Fibroblast of villous mesenchyme (primary cell): ENCODE measurements at regions not wholly inside any gene's neighbourhood (a gene's known extent, or its start where the extent isn't known, plus 50 kb on each side); places are given as distances from the start of the nearest gene placed in this dataset.
"Not testable (repeated sequence)": the region's sequence is repeated elsewhere in the genome, so short reads cannot be mapped to it uniquely, and the experiment has no call there.

Source experiments
- DNase-seq: peaks from one replicate; pipeline ENCODE4 v3.0.0-alpha.2; 2010; ENCODE audit warnings: low read depth
- H3K4me3 ChIP-seq: 2 replicates; pipeline ENCODE4 v1.5.1; 2011; ENCODE audit warnings: low read depth, mild to moderate bottlenecking, low read length
- CTCF ChIP-seq: IDR thresholded peaks from 2 replicates; pipeline ENCODE4 v1.5.1; 2012; ENCODE audit warnings: low read depth, mild to moderate bottlenecking, low read length; ENCODE audit not compliant: insufficient read depth

DNA sequence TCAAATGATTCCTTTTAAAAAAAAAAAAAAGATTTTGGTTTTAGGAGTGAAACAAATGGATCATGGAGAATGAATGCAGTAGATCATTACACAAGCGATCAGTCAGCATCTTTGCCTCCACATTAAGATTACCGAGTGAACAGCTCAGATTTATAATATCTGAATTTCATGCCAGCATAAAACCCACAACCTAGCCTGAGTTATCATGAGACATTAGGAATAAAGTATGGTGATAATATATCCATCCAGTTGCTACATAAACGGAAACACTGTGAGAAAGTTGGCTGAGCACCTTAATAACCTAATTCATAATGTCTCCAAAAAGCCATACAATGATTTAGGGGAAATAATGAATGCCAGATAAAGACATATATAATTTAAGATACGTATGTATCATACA lies 553.1 kb upstream of the TUSC1 start:
- no peak for DNase-seq
- no peak for TF ChIP-seq CTCF
- no peak overlapping the region for H3K4me3 ChIP-seq

DNA sequence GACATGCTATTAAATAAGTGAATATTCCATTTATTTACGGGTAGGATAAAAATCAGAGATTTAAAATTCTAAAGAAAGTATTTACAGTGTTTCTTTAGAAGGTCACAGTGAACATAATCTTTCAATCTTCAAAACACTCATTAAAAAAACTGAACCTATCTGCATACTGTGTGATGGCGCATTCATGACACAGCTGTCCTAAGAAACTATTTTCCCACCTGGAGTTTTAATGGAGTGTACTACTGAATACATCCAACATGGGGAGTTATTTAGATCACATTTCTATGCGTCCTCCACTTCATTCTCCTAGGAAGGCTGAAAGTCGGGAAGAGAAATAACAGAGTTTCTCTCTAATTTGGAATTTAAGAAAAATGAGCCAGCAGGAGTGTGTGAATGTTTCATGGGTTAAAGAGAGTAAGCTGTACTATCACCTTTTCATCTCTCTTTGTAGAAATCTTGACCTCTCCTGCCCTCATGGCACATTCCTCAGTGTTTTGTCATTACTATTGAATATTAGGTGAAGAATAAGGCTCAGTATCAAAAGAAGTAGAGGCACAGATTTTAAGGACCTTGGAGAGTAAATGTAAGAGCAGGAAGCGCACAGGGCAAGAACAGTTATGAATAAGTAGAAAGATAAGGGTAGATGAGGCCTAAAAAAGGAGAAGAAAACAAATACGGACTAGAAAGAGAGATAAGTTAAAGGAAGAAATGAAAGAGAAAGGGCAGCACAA lies 551.2 kb upstream of the TUSC1 start:
- DNase-seq = no peak
- TF ChIP-seq CTCF = no peak
- H3K4me3 ChIP-seq = no peak overlapping the region

DNA sequence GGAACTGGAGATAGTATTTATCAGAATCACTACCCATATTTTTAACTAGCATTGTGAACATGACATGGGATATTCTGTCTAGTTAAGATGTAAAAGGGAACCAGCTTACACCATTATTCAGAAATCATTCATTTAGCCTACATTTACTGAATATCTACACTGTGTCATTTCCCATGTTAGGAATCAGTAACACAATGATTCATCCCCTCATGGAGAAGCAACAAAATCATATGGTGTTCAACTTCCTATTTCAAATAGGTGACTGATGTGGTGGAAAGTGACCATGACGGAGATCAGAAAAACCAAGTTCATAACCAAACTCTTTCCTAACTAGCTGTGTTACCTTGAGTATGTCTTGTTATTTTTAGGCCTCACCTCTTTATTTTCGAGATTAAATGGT lies 550.0 kb upstream of the TUSC1 start:
- no peak for DNase-seq
- no peak for TF ChIP-seq CTCF
- no peak overlapping the region for H3K4me3 ChIP-seq

GRCh38 chr9:26221290-26221689 lies 543.0 kb upstream of the TUSC1 start:
- no peak for TF ChIP-seq CTCF
- no peak overlapping the region for H3K4me3 ChIP-seq
- DNase-seq = no peak

DNA sequence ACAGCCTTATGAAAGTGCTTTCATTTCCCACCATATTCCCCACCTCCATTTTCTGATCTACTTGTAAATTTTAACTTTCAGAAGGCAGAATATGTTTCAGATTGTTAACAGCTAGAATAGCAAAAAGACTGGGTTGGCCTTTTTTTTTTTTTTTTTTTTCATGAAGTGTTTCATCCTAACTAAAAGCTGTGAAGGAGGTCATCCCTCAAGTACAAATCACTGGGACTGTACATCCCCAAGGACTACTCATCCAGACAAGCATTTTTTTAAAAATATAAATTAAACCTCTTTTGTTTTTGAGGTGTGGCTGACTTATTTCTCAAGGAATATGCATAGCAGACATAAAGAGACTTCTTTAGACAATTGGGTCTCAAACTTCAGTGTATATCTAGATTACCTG lies 542.1 kb upstream of the TUSC1 start:
- DNase-seq = no peak
- TF ChIP-seq CTCF = no peak
- no peak overlapping the region for H3K4me3 ChIP-seq

- TF ChIP-seq CTCF = no peak
- no peak for DNase-seq
- no peak overlapping the region for H3K4me3 ChIP-seq
Measured at GRCh38 chr9:26219961-26220360, 541.7 kb upstream of the TUSC1 start.

GRCh38 chr9:26216702-26217101 lies 538.5 kb upstream of the TUSC1 start:
- no peak for DNase-seq
- no peak for TF ChIP-seq CTCF
- no peak overlapping the region for H3K4me3 ChIP-seq

DNA sequence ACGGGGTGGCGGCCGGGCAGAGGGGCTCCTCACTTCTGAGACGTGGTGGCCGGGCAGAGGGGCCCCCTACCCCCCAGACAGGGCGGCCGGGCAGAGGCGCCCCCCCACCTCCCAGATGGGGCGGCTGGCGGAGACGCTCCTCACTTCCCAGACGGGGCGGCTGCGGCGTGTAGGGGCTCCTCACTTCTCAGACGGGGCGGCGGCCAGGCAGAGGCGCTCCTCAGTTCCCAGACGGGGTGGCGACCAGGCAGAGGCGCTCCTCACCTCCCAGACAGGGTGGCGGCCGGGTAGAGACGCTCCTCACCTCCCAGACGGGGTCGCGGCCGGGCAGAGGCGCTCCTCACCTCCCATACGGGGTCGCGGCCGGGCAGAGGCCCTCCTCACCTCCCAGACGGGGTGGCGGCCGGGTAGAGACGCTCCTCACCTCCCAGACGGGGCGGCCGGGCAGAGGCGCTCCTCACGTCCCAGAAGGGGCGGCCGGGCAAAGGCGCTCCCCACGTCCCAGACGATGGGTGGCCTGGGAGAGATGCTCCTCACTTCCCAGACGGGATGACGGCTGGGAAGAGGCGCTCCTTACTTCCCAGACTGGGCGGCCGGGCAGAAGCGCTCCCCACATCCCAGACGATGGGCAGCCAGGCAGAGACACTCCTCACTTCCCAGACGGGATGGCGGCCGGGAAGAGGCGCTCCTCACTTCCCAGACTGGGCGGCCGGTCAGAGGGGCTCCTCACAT lies 536.6 kb upstream of the TUSC1 start:
- DNase-seq, H3K4me3 ChIP-seq: not testable (repeated sequence)
